PFSK-1 (cell line): ENCODE measurements at regions not wholly inside any gene's neighbourhood (a gene's known extent, or its start where the extent isn't known, plus 50 kb on each side); places are given as distances from the start of the nearest gene placed in this dataset.

Experiments
- FOXP2 ChIP-seq: optimal IDR thresholded peaks from 2 replicates; pipeline ENCODE3; 2011; ENCODE audit warnings: borderline replicate concordance, control low read depth, inconsistent platforms; ENCODE audit not compliant: insufficient read depth; ENCODE audit errors: extremely low read length, extremely low read depth
- POLR2AphosphoS5 ChIP-seq: IDR thresholded peaks from 2 replicates; pipeline ENCODE4 v1.6.1; 2012; ENCODE audit warnings: low read depth, mild to moderate bottlenecking, control low read depth, low read length, moderate library complexity
- REST ChIP-seq, 2 experiments: IDR thresholded peaks; 2 replicates each; pipeline versions ENCODE4 v1.6.1 to v1.8.0; 2011 to 2012; ENCODE audit warnings: low read depth in 2 of 2, low read length in 2 of 2, control low read depth in 1 of 2, inconsistent platforms in 1 of 2, mild to moderate bottlenecking in 1 of 2, moderate library complexity in 1 of 2; ENCODE audit not compliant: insufficient read depth in 1 of 2
- SIN3A ChIP-seq: IDR thresholded peaks from 2 replicates; pipeline ENCODE4 v1.6.1; 2012; ENCODE audit warnings: mild to moderate bottlenecking, low read length, moderate library complexity, borderline replicate concordance; ENCODE audit not compliant: insufficient read depth
- TAF1 ChIP-seq: IDR thresholded peaks from 2 replicates; pipeline ENCODE4 v1.6.1; 2012; ENCODE audit warnings: low read length, control low read depth, borderline replicate concordance; ENCODE audit not compliant: insufficient read depth

- TF ChIP-seq REST (IDR thresholded peaks at IDR 0.05; ENCODE audit: insufficient read depth in 1 of 2, low read depth in 2 of 2, low read length in 2 of 2), result no peak
- TF ChIP-seq SIN3A, result no peak
- no peak for TF ChIP-seq FOXP2
- TF ChIP-seq TAF1, result no peak
- no peak for TF ChIP-seq POLR2AphosphoS5
Observed at GRCh38 chr7:131039355-131039762, 288.3 kb upstream of the MKLN1 start.

GRCh38 chr7:131039836-131040235, 287.8 kb upstream of the MKLN1 start:
- TF ChIP-seq FOXP2, result no peak
- no peak for TF ChIP-seq POLR2AphosphoS5
- no peak for TF ChIP-seq REST (IDR thresholded peaks at IDR 0.05; ENCODE audit: insufficient read depth in 1 of 2, low read depth in 2 of 2, low read length in 2 of 2)
- no peak for TF ChIP-seq SIN3A

- TF ChIP-seq POLR2AphosphoS5, result no peak
- TF ChIP-seq REST (IDR thresholded peaks at IDR 0.05; ENCODE audit: insufficient read depth in 1 of 2, low read depth in 2 of 2, low read length in 2 of 2), result no peak
- TF ChIP-seq TAF1, result no peak
- TF ChIP-seq FOXP2, result no peak
- no peak for TF ChIP-seq SIN3A
Observed at GRCh38 chr7:131040467-131040932, 287.2 kb upstream of the MKLN1 start.

- TF ChIP-seq TAF1, result no peak
- no peak for TF ChIP-seq REST (IDR thresholded peaks at IDR 0.05; ENCODE audit: insufficient read depth in 1 of 2, low read depth in 2 of 2, low read length in 2 of 2)
- no peak for TF ChIP-seq FOXP2
- TF ChIP-seq POLR2AphosphoS5, result no peak
- no peak for TF ChIP-seq SIN3A
Observed at GRCh38 chr7:131042269-131043160, 285.2 kb upstream of the MKLN1 start.
